Activated CD8-positive, alpha-beta T cell treated with anti-CD3 and anti-CD28 coated beads for 36 hours (primary cell): ENCODE measurements at regions not wholly inside any gene's neighbourhood (a gene's known extent, or its start where the extent isn't known, plus 50 kb on each side); places are given as distances from the start of the nearest gene placed in this dataset.

ENCODE experiments used
- ATAC-seq: fragments of 200-7000 bp; cut with Tn5 transposase; one replicate; pipeline ENCODE4 v1.10.0; 2021; ENCODE audit warnings: mild to moderate bottlenecking, moderate library complexity
- CTCF ChIA-PET: fragments of 350-600 bp; sonication (Branson Sonifier 250); formaldehyde crosslinking; loops from one replicate; lab custom pipeline; 2021; ENCODE audit warnings: antibody characterized with exemption; lab: Charles Lee
- POLR2A ChIA-PET: fragments of 350-600 bp; sonication (Branson Sonifier 250); formaldehyde crosslinking; loops from one replicate; lab custom pipeline; 2021; ENCODE audit warnings: antibody characterized with exemption; lab: Charles Lee
- DNase-seq: peaks from one replicate; pipeline ENCODE4 v3.0.0-alpha.2; 2020
- H3K27ac Mint-ChIP-seq: one replicate; pipeline ENCODE4 v1.8.0; 2021; ENCODE audit warnings: mild to moderate bottlenecking, mixed read lengths
- H3K27me3 Mint-ChIP-seq: one replicate; pipeline ENCODE4 v1.8.0; 2021; ENCODE audit warnings: mixed read lengths
- H3K36me3 Mint-ChIP-seq: one replicate; pipeline ENCODE4 v1.8.0; 2021; ENCODE audit warnings: low read depth, mixed read lengths
- H3K4me1 Mint-ChIP-seq: one replicate; pipeline ENCODE4 v1.8.0; 2021; ENCODE audit warnings: low read depth, mixed read lengths
- H3K4me3 Mint-ChIP-seq: one replicate; pipeline ENCODE4 v1.8.0; 2021; ENCODE audit warnings: mild to moderate bottlenecking, moderate library complexity, mixed read lengths
- H3K9me3 Mint-ChIP-seq: one replicate; pipeline ENCODE4 v1.8.0; 2021; ENCODE audit warnings: mixed read lengths
- intact Hi-C: fragments of 100-400 bp; cut with micrococcal nuclease; formaldehyde crosslinking; loops from one replicate; pipeline ENCODE4 v1.10.0; 2022
- TF ChIP-seq, protein P1 (sequence below): fragments of 200-600 bp; IDR thresholded peaks from one replicate; pipeline ENCODE4 v1.8.0; 2022; ENCODE audit warnings: antibody characterized with exemption, mild to moderate bottlenecking

DNA sequence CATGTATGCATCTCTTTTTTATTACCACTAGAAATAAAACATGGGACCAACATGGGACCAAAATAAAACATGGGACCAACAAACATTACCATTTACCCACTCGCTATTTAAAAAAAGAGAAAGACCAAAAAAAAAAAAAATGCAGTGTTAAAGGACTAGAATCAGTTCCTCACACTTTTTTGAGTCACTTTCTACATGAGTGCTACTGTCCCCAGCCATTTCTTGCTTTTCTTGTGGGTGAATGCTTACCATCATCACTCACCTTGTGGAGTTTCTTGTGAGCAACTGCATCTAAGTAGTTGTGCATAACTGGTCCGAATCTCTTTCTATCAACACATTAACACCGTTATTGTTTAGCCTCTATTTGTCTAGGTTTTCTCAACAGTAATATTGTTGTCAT is 493.6 kb upstream of the RIOK2 start:
- no peaks in the 10 kb centered on the region for H3K4me1 Mint-ChIP-seq

GRCh38 chr5:97694091-97694490 is 511.0 kb upstream of the RIOK2 start:
- CTCF ChIA-PET: no interaction called here
- no peak for ATAC-seq
- Mint-ChIP-seq H3K9me3 (peaks cover 3% of the 10 kb centered on the region), H3K27me3 (no peaks in the 10 kb centered on the region), H3K4me1 (no peaks in the 10 kb centered on the region), H3K4me3 (no peak overlapping the region), H3K27ac (no peak overlapping the region), H3K36me3 (no peaks in the 10 kb centered on the region)
- TF ChIP-seq, protein P1, sequence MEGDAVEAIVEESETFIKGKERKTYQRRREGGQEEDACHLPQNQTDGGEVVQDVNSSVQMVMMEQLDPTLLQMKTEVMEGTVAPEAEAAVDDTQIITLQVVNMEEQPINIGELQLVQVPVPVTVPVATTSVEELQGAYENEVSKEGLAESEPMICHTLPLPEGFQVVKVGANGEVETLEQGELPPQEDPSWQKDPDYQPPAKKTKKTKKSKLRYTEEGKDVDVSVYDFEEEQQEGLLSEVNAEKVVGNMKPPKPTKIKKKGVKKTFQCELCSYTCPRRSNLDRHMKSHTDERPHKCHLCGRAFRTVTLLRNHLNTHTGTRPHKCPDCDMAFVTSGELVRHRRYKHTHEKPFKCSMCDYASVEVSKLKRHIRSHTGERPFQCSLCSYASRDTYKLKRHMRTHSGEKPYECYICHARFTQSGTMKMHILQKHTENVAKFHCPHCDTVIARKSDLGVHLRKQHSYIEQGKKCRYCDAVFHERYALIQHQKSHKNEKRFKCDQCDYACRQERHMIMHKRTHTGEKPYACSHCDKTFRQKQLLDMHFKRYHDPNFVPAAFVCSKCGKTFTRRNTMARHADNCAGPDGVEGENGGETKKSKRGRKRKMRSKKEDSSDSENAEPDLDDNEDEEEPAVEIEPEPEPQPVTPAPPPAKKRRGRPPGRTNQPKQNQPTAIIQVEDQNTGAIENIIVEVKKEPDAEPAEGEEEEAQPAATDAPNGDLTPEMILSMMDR: no peak
- intact Hi-C loops: no loop called here
- POLR2A ChIA-PET: no interaction called here
- no peak for DNase-seq

More for the DNA sequence above, 493.6 kb upstream of the RIOK2 start:
- intact Hi-C loops: no loop called here
- DNase-seq: no peak
- H3K27me3 Mint-ChIP-seq: no peaks in the 10 kb centered on the region
- CTCF ChIA-PET: no interaction called here
- H3K27ac Mint-ChIP-seq: no peak overlapping the region
- no peak overlapping the region for H3K4me3 Mint-ChIP-seq
- TF ChIP-seq, protein P1: no peak
- POLR2A ChIA-PET: no interaction called here
- H3K9me3 Mint-ChIP-seq: peaks cover 6% of the 10 kb centered on the region
- no peaks in the 10 kb centered on the region for H3K36me3 Mint-ChIP-seq
- no peak for ATAC-seq

- intact Hi-C loops: no loop called here
- no peak for ATAC-seq
These were observed 531.4 kb upstream of the RIOK2 start for GRCh38 chr5:97714424-97714823.

DNA sequence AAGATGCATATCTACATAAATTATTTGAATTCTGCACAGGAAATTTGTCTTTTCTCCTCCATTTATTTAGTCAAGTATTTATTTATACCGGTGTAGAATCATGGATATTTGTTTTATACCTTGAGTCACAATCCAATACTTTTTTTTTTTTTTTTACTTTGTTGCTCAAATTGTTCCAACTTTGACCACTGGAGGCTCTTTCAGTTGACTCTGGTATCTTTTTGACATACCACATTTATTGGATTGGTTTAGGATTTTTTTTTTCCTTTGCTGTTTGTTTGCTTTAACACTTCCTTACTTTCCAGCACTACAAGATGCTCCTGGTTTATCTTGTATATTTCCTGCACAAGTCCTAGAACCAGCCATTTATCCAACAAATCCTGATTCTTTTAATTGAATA is 543.1 kb upstream of the RIOK2 start:
- Mint-ChIP-seq H3K27me3 (no peaks in the 10 kb centered on the region), H3K9me3 (no peaks in the 10 kb centered on the region), H3K4me3 (no peak overlapping the region), H3K27ac (no peak overlapping the region), H3K36me3 (no peaks in the 10 kb centered on the region), H3K4me1 (no peaks in the 10 kb centered on the region)
- POLR2A ChIA-PET: no interaction called here
- TF ChIP-seq, protein P1: no peak
- CTCF ChIA-PET: interaction anchor here (1.4 kb wide), 1 partner anchor 28 kb away, joined by 3 read pairs; no protein-coding TSS in a partner anchor
- intact Hi-C loops: no loop called here
- ATAC-seq (no peak), DNase-seq (no peak)

More at GRCh38 chr5:97714424-97714823, 531.4 kb upstream of the RIOK2 start:
- Mint-ChIP-seq H3K27me3 (no peaks in the 10 kb centered on the region), H3K4me1 (no peaks in the 10 kb centered on the region), H3K36me3 (no peaks in the 10 kb centered on the region), H3K4me3 (no peak overlapping the region), H3K27ac (no peak overlapping the region), H3K9me3 (peaks cover 3% of the 10 kb centered on the region)
- CTCF ChIA-PET: no interaction called here
- POLR2A ChIA-PET: no interaction called here
- DNase-seq: no peak
- TF ChIP-seq, protein P1: no peak

DNA sequence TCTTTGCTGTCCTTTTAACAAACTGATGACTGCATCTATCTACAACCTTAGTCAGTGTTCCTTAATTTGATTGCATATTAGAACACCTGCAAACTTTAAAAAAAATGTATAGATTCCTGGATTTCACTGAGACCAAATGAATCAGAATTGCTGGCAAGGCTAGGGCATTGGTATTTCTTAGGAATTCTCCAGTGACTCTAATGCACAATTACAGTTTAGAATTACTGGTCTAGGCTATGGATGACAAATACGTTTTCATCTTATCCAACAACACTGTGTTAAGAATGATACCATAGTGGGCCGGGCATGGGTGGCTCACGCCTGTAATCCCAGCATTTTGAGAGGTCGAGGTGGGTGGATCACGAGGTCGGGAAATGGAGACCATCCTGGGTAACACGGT is 545.9 kb upstream of the RIOK2 start:
- ATAC-seq (no peak), DNase-seq (no peak)
- Mint-ChIP-seq H3K4me3 (no peak overlapping the region), H3K36me3 (no peaks in the 10 kb centered on the region), H3K9me3 (no peaks in the 10 kb centered on the region), H3K27ac (no peak overlapping the region), H3K4me1 (no peaks in the 10 kb centered on the region), H3K27me3 (no peaks in the 10 kb centered on the region)
- intact Hi-C loops: no loop called here
- TF ChIP-seq, protein P1: no peak
- ChIA-PET POLR2A (no interaction called here), CTCF (no interaction called here)
